IPS DF 4.7 (cell line): ENCODE measurements at regions not wholly inside any gene's neighbourhood (a gene's known extent, or its start where the extent isn't known, plus 50 kb on each side); places are given as distances from the start of the nearest gene placed in this dataset.
A peak's percentile ranks its signal among the peaks of the same experiment; 100 is the strongest.

Experiments used
- DNase-seq: peaks from one replicate; pipeline ENCODE4 v3.0.0-alpha.2; 2013; ENCODE audit warnings: low spot score; ENCODE audit errors: extremely low read depth

- DNase-seq = no peak
Observed at GRCh38 chr5:171600741-171601265, 181.4 kb downstream of the FGF18 start.

DNA sequence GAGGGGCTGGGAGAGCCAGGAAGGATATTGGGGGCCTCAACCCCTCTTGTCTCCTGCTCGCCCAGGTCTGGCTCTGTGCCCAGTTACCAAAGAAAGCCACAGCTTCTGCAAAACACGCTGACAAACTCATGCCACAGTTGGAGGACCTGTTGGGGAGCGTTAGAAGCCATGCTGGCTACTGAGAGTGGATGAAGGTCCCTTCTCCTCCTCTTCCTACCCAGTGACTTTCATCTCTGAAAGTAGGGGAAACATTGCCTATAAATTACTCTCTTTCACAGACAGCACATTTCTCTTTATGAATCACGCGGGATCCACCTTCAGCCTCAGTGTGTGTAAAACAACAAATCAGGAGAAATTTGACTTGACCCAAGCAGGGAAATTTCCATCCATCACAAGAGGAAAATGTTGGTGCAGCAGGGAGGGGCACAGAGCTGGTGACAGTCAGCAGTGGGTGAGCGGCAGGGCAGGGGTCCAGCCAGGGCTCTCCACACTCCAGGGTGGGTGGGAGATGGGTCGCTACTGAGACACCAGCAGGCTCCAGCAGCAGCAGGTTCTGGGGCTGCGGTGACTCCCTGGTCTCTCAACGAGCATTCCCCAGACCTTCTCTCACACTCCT is 181.9 kb downstream of the FGF18 start:
- DNase-seq = no peak

DNA sequence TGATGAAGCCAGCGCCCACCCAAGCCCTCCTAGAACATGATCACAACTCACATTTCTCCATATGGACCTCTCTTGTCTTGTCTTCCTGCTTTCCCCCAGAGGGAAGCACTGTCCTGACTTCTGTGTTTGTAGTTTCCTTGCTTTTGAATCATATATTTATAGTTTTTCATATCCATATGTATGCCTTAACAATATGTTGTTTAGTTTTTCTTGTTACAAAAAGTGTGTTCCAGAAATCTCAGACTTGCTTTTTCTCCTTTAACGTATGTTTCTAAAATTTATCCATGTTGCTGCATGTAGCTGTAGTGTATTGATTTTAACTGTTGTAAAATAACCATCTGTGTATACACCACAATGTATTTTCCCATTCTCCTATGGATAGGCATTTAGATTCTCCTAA is 182.0 kb upstream of the SMIM23 start:
- DNase-seq = no peak

DNA sequence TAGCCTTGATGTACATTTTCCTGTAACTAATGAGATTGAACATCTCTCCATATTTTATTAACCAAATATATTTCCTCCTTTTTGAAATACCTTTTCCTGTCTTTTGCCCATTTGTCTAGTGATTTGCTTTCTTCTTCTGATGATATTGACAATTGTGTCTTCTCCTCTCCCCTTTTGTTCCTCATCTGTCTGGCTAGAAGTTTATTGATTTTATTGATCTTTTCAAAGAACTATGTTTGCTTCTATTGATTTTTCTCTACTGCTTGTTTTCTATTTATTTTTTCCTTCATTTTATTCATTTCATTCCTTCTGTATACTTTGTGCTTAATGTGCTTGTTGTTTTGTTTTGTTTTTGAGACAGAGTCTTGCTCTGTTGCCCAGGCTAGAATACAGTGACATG is 181.4 kb upstream of the SMIM23 start:
- no peak for DNase-seq

DNA sequence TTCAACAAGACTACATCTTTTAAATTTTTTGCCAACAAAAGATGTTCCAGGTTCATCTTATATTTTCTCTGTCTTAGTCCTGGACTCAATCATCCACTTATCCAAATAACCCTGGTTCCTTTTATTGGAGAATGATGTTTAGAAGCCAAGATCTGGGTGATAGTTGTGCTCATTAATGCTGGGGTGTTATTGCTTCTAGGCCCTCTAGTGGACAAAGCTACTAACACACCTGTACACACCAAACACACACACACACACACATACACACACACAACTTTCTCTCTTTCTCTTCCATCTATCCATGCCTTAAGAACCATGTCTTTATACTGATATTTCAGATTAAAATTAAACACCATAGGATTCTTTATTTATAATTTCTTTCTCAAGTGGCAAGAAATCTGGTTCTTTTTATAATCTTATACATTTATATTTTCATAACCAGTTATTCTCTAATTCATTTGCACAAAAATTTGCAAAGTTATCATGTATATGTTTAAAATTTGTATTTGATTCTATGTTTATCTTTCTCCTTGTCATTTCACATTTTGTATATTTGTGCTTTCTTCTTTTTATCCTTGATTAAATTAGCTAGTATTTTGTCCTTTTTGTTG is 179.1 kb upstream of the SMIM23 start:
- DNase-seq = no peak

DNA sequence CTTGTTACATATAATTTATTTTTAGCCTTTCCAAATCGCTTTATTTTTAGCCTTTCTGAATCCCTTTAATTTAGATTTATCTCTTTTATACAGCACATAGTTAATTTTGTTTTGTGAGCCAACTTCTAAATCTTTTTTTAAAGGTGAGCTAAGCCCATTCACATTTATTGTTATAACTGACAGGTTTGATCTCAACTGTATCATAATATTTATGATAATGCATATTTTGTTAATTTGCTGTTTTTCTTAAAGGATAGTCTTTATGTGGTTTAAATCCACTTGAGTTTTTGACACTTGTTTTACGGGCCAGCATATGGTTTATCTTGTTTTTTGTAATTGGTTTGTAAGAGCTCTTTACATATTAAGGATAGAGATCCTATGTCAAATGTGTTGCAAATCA is 177.8 kb upstream of the SMIM23 start:
- no peak for DNase-seq

DNA sequence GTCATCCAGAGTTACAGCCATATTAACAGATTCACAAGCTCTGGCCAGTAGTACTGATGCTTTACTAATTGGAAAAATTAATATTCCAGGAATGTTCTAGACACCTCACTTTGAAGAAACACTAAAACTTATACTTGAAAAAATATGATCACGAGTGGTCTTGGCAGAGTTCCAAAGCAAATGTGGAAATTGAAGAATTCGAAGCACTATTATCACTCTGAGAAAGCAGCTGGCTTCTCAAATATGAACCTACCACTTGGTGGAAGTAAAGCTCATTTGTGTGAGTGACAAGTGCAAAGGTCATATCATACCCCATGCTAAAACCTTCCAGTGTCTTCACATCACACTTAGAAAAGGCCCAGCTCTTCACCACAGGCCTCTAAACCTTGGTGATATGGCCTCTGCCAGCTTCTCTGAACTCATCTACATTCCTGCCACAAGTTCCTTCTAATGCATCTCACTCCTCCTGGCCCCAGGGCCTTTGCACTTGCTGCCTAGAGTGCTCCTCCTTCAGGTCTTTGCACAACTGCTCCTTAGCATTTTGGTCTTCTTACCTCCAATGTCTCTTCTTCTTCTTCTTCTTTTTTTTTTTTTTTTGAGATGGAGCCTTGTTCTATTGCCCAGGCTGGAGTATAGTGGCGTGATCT is 175.7 kb upstream of the SMIM23 start:
- DNase-seq = no peak

- no peak for DNase-seq
Observed at GRCh38 chr5:171610686-171611085, 174.9 kb upstream of the SMIM23 start.

- DNase-seq = no peak
Observed at GRCh38 chr5:171612749-171613148, 172.9 kb upstream of the SMIM23 start.

- DNase-seq = no peak
Observed at GRCh38 chr5:171614511-171614910, 171.1 kb upstream of the SMIM23 start.

- no peak for DNase-seq
Observed at GRCh38 chr5:171614971-171615653, 170.5 kb upstream of the SMIM23 start.

- DNase-seq = no peak
Observed at GRCh38 chr5:171615705-171616640, 169.6 kb upstream of the SMIM23 start.

DNA sequence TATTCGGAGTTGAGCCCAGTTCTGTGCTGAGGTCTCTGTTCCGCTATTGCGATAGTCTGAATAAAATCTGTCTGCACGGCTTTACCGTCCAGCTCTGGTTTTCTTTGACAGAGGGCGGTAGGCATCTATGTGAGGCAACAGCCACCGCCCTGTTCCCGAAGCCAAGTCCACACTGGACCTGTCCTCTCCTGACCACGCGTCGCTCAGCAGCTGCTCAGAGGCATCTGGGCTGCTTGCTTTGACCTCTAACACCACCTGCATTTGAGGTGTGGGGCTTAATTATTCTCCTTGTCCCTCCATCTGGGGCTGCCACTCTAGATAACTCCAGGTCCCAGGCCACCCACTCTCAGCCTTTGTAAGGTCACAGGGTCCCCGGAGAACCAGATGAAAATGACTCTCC is 168.4 kb upstream of the SMIM23 start:
- no peak for DNase-seq

DNA sequence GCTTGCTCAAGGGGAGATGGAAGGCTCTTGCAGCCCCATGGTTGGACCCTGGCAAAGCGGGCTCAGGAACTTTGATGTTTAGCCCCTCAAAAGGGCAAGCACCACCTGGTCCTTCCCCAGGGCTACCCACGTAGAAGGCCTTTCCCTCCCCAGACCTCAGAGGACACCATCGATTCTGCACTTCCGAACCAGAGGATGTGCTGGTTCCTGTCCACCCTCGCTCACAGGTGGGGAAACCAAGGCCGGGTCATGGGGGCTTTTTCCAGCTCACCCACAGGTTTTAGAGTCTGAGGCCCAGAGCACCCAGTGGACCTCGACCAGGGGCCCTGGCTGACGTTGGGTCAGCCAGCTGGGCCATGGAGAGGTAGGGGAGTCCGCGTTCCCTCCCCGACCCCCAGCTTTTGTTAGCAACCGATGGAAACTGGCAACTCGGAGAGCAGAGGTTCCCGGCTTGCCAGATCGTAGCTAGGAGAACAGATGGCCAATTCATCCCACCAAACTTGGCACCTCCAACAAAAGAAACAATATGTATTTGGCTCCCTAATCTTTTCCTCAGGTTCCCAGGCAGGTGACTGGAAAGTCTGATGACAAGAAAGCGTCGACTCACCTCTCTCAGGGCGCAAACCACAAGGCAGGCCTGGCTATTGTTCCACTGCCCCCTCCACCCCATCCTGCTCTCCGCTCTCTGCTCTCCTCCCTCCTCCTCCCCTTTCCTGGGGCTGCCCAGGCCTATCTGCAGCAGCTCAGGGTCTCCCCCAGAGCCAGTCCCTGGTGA is 167.6 kb upstream of the SMIM23 start:
- no peak for DNase-seq

DNA sequence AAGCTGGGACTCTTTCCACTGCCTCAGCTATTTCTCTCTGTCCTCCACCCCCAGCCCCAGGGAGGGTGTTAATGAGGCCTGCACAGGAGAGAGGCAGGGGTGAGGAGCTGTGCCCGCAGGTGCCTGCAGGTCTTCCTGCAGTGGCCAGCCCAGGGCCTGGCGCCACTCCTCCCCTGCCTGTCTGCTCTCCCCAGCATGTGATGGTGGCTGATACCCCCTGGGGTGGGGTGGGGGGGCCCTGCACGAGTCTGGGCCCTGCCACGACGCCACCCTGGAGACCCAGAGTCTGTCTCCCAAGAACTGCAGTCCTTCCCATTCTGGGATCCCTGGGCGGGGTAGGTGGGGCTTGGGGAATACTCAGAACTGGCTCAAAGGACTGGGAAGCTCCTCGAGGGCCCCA is 166.4 kb upstream of the SMIM23 start:
- no peak for DNase-seq

DNA sequence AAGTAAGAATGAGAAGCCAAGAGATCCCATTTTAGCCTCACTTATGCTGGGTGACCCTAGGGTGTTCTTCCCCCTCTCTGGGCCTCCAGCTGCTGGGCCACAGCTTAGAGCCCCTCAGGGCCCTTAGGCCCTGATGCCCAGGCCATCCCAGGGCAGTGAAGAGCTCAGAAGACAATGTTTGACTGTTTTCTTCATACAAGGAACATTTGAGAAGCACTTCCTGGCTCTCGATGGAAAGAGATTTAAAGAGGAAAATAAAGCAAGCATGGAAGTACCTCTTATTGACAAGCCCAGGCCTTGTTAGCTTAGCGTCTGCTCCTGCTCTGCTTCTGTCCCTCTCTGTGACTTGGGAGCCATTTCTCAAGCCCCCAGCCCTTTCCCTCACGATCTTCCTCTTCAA is 165.9 kb upstream of the SMIM23 start:
- no peak for DNase-seq

- no peak for DNase-seq
Observed at GRCh38 chr5:171622010-171622409, 163.6 kb upstream of the SMIM23 start.

DNA sequence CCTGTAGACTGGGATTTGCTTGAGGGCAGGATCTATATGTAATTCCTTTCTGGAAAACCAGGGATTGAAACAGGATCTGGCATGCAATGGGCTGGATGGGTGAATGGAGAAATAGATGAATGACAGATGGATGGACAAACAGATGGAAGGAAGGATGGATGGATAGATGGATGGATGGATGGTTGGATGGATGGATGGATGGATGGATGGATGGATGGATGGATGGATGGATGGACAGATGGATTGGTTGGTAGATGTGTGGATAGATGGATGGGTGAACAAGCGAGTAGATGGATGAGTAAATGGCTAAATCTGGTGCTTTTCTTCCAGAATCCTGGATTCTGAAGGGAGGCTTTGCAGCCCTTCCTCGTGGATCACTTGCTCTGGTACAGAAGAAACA is 162.5 kb upstream of the SMIM23 start:
- no peak for DNase-seq

DNA sequence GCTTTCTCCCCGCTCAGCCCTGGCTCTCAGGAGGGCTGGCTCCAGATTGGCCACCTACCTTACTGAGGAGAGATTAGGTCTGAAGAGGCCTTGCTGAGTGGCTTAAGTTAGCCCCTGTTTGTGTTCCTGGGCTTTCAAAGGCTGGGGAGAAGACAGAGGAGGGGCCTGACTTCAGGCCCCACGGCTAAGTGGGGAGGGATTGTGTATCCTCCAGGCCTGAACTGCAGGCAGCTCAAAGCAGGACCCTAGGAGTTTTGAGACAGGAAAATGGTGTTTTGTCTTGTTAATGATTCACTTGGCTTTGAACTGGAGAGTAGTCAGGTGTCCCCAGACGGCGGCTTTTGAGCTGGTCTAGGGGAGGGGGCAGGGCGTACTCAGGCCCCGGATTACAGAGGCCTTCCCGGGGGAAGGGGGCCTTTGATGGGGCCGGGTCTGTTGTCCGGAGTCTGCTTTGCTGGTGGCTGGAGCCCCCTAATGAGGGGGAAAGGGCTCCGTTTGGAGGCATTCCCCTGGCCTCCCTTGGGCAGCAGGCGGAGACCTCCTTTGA is 162.0 kb upstream of the SMIM23 start:
- peak; percentile 92 for DNase-seq

DNA sequence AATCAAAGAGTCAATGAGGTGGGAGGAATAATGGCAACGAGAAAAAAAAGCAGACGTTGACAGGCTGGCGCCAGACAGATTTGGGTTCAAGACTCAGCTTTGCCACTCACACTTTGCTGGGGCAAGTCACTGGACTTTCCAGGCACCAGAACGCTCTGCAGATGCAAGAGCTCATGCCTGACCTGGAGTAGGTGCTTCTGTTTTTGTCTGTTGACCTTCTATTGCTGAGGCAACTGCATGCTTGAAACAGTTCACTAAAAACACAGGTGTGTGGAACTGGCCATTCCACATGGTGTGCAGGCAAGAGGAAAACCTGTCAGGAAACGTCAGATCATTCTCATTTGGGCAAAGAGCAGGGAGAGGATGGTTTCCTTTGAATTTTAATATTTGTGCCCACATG is 161.2 kb upstream of the SMIM23 start:
- DNase-seq = no peak
